ENCODE measurements at regions not wholly inside any gene's neighbourhood (a gene's known extent, or its start where the extent isn't known, plus 50 kb on each side); places are given as distances from the start of the nearest gene placed in this dataset.

GRCh38 chr9:89901920-89902319 is 297.1 kb downstream of the GADD45G start:
- POLR2A ChIA-PET = interaction anchor here (0.7 kb wide), 1 partner anchor 23 kb away, joined by 4 read pairs; no protein-coding TSS in a partner anchor
- H3K4me1 ChIP-seq (ENCODE audit: control insufficient read depth, insufficient read depth, low read length) = no peaks in the 10 kb centered on the region
- no peaks in the 10 kb centered on the region for H3K79me2 ChIP-seq (ENCODE audit: control insufficient read depth, insufficient read depth, low read length)
- ATAC-seq = no peak
- no peak for DNase-seq (ENCODE audit: low read depth, low spot score)
- FAIRE-seq = no peak
- peaks cover 2 to 6% of the 10 kb centered on the region in 2 experiments; a peak in 2 of 4 replicates for H3K27me3 ChIP-seq (replicated peaks in 1 of 2; ENCODE audit: control insufficient read depth in 2 of 2, insufficient read depth in 2 of 2, low read length in 1 of 2)
- no TSS peak for BruUV-seq (replicated peaks)
- SMC1A ChIA-PET (ENCODE audit: uncharacterized antibody, unreplicated experiment) = no interaction called here
- CTCF ChIA-PET = no interaction called here
- H3K9ac ChIP-seq (ENCODE audit: control insufficient read depth, insufficient read depth, low read length) = no peak overlapping the region
- intact Hi-C loops (cut with micrococcal nuclease; ENCODE audit: unreplicated experiment) (no loop called here), in situ Hi-C loops (cut with MboI) (no loop called here)
- no peaks in the 10 kb centered on the region for H4K20me1 ChIP-seq (ENCODE audit: control insufficient read depth, insufficient read depth)
- H3K4me3 ChIP-seq = no peak overlapping the region
- no peaks in the 10 kb centered on the region for H3K9me3 ChIP-seq (replicated peaks; ENCODE audit: control insufficient read depth, insufficient read depth, low read length)
- H3K4me2 ChIP-seq (ENCODE audit: control insufficient read depth, insufficient read depth) = no peak overlapping the region
- WGBS (ENCODE audit: insufficient coverage, insufficient replicate concordance, low lambda C conversion rate, missing lambda C conversion rate) = 4% methylated on average over 4 of the region's 4 CpGs
- RAD21 ChIA-PET (ENCODE audit: unreplicated experiment) = no interaction called here
- no peaks in the 10 kb centered on the region for H3K36me3 ChIP-seq (ENCODE audit: control insufficient read depth in 2 of 2, insufficient read depth in 2 of 2, low read length in 1 of 2)
- H3K27ac ChIP-seq (ENCODE audit: control insufficient read depth, insufficient read depth) = no peak overlapping the region
- no peak overlapping the region for H2AFZ ChIP-seq (ENCODE audit: control insufficient read depth, low read depth, low read length)
- no peak for TF ChIP-seq TCF7 (IDR thresholded peaks at IDR 0.05; ENCODE audit: borderline replicate concordance)
- TF ChIP-seq, protein P1, sequence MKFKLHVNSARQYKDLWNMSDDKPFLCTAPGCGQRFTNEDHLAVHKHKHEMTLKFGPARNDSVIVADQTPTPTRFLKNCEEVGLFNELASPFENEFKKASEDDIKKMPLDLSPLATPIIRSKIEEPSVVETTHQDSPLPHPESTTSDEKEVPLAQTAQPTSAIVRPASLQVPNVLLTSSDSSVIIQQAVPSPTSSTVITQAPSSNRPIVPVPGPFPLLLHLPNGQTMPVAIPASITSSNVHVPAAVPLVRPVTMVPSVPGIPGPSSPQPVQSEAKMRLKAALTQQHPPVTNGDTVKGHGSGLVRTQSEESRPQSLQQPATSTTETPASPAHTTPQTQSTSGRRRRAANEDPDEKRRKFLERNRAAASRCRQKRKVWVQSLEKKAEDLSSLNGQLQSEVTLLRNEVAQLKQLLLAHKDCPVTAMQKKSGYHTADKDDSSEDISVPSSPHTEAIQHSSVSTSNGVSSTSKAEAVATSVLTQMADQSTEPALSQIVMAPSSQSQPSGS (IDR thresholded peaks at IDR 0.05; ENCODE audit: low read length) = no peak
- TF ChIP-seq RBBP5 (conservative IDR thresholded peaks at IDR 0.05) = no peak
- TF ChIP-seq IRF4 (IDR thresholded peaks at IDR 0.05; ENCODE audit: low read depth, low read length) = no peak
- TF ChIP-seq SMAD5 (IDR thresholded peaks at IDR 0.05; ENCODE audit: low read depth) = no peak
- TF ChIP-seq STAT1 (conservative IDR thresholded peaks at IDR 0.05) = no peak

DNA sequence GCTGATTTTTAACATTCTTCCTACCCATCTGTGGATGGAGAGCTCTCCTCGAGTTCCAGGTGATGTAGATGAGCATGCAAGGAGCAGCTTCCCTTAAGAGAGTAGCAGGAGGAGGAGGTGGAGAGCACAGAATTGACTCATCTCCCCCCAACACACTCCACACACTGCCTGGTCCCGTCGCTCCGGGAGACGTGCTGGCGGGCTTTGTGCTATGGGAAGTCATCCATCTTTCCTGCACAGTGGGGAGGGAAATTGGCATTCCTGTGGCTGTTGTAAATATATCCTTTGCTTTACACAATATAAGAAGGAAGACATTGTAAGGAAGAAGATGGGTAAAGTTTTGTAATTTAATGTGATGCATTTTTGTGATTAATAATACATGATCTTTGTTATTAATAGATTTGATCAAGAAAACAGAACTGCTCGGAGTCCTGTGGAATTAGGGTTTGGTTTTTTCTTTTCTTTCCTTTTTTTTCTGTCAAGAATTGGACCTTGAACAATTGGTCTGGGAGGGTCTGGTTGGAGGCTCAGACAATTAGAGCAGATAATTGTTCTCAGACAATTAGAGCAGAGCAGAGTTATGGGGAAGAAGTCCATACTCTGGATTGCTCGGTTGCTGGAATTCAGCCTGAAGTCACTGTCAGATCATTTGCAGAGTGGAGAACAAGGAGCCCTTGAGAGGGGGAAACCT is 297.8 kb downstream of the GADD45G start:
- SMC1A ChIA-PET (ENCODE audit: uncharacterized antibody, unreplicated experiment) = no interaction called here
- Histone ChIP-seq H3K4me1 (ENCODE audit: control insufficient read depth, insufficient read depth, low read length) (no peaks in the 10 kb centered on the region), H4K20me1 (ENCODE audit: control insufficient read depth, insufficient read depth) (no peaks in the 10 kb centered on the region), H3K27ac (ENCODE audit: control insufficient read depth, insufficient read depth) (no peak overlapping the region), H3K4me2 (ENCODE audit: control insufficient read depth, insufficient read depth) (no peak overlapping the region), H3K27me3 (replicated peaks in 1 of 2; ENCODE audit: control insufficient read depth in 2 of 2, insufficient read depth in 2 of 2, low read length in 1 of 2) (peaks cover 2 to 4% of the 10 kb centered on the region in 2 experiments; a peak in 2 of 4 replicates), H3K36me3 (ENCODE audit: control insufficient read depth in 2 of 2, insufficient read depth in 2 of 2, low read length in 1 of 2) (no peaks in the 10 kb centered on the region), H3K9ac (ENCODE audit: control insufficient read depth, insufficient read depth, low read length) (no peak overlapping the region), H3K79me2 (ENCODE audit: control insufficient read depth, insufficient read depth, low read length) (no peaks in the 10 kb centered on the region), H3K9me3 (replicated peaks; ENCODE audit: control insufficient read depth, insufficient read depth, low read length) (no peaks in the 10 kb centered on the region), H2AFZ (ENCODE audit: control insufficient read depth, low read depth, low read length) (no peak overlapping the region), H3K4me3 (no peak overlapping the region)
- in situ Hi-C loops (cut with MboI) = no loop called here
- no peak for ATAC-seq
- FAIRE-seq = no peak
- BruUV-seq (replicated peaks) = no TSS peak
- POLR2A ChIA-PET = interaction anchor here (0.7 kb wide), 1 partner anchor 23 kb away, joined by 4 read pairs; no protein-coding TSS in a partner anchor
- intact Hi-C loops (cut with micrococcal nuclease; ENCODE audit: unreplicated experiment) = no loop called here
- TF ChIP-seq POU2F2 (IDR thresholded peaks at IDR 0.05; ENCODE audit: borderline replicate concordance, low read depth, low read length) (no peak), NFXL1 (IDR thresholded peaks at IDR 0.05; ENCODE audit: borderline replicate concordance) (no peak), MYB (IDR thresholded peaks at IDR 0.05; ENCODE audit: borderline replicate concordance, low read depth, low read length) (no peak), NRF1 (conservative IDR thresholded peaks at IDR 0.05; ENCODE audit: low read depth, low read length) (no peak), IKZF2 (IDR thresholded peaks at IDR 0.05) (no peak), IRF5 (IDR thresholded peaks at IDR 0.05; ENCODE audit: borderline replicate concordance) (no peak), PAX8 (IDR thresholded peaks at IDR 0.05) (no peak), ZBED1 (IDR thresholded peaks at IDR 0.05; ENCODE audit: borderline replicate concordance) (no peak)
- CTCF ChIA-PET = interaction anchor here (1.0 kb wide), 1 partner anchor 12 kb away, joined by 3 read pairs; no protein-coding TSS in a partner anchor
- no peak for DNase-seq (ENCODE audit: low read depth, low spot score)
- RAD21 ChIA-PET (ENCODE audit: unreplicated experiment) = no interaction called here
- WGBS (ENCODE audit: insufficient coverage, insufficient replicate concordance, low lambda C conversion rate, missing lambda C conversion rate) = 52% methylated on average over 8 of the region's 8 CpGs
